Retina (tissue), 1 donor: ENCODE measurements at regions not wholly inside any gene's neighbourhood (a gene's known extent, or its start where the extent isn't known, plus 50 kb on each side); places are given as distances from the start of the nearest gene placed in this dataset.
"Not testable (repeated sequence)": the region's sequence is repeated elsewhere in the genome, so short reads cannot be mapped to it uniquely, and the experiment has no call there.

Experiments used
- DNase-seq: peaks from one replicate; pipeline ENCODE4 v3.0.0-alpha.2; 2016

GRCh38 chr2:118372886-118373830 is 284.9 kb downstream of the INSIG2 start:
- DNase-seq: peak; percentile 59

- DNase-seq: peak; percentile 51
Measured at GRCh38 chr2:118371515-118371914, 283.2 kb downstream of the INSIG2 start.

- not testable (repeated sequence) for DNase-seq
Measured at GRCh38 chr2:118369521-118369920, 281.2 kb downstream of the INSIG2 start.

- no peak for DNase-seq
Measured at GRCh38 chr2:118363604-118364003, 275.3 kb downstream of the INSIG2 start.

- no peak for DNase-seq
Measured at GRCh38 chr2:118356051-118356450, 267.8 kb downstream of the INSIG2 start.

GRCh38 chr2:118351796-118352195 is 263.5 kb downstream of the INSIG2 start:
- DNase-seq: no peak

GRCh38 chr2:118350621-118351020 is 262.4 kb downstream of the INSIG2 start:
- no peak for DNase-seq

- no peak for DNase-seq
Measured at GRCh38 chr2:118349365-118349764, 261.1 kb downstream of the INSIG2 start.

GRCh38 chr2:118348380-118349034 is 260.2 kb downstream of the INSIG2 start:
- no peak for DNase-seq

- DNase-seq: no peak
Measured at GRCh38 chr2:118345465-118345864, 257.2 kb downstream of the INSIG2 start.

- DNase-seq: no peak
Measured at GRCh38 chr2:118340103-118340502, 251.8 kb downstream of the INSIG2 start.

GRCh38 chr2:118339386-118339785 is 251.1 kb downstream of the INSIG2 start:
- DNase-seq: no peak

- no peak for DNase-seq
Measured at GRCh38 chr2:118333664-118334063, 245.4 kb downstream of the INSIG2 start.

GRCh38 chr2:118325321-118325955 is 237.2 kb downstream of the INSIG2 start:
- no peak for DNase-seq

- no peak for DNase-seq
Measured at GRCh38 chr2:118322406-118322805, 234.1 kb downstream of the INSIG2 start.

- no peak for DNase-seq
Measured at GRCh38 chr2:118321432-118322105, 233.3 kb downstream of the INSIG2 start.

GRCh38 chr2:118320658-118321057 is 232.4 kb downstream of the INSIG2 start:
- no peak for DNase-seq

GRCh38 chr2:118320196-118320595 is 231.9 kb downstream of the INSIG2 start:
- no peak for DNase-seq

GRCh38 chr2:118319271-118319684 is 231.0 kb downstream of the INSIG2 start:
- DNase-seq: no peak

GRCh38 chr2:118315606-118316005 is 227.3 kb downstream of the INSIG2 start:
- no peak for DNase-seq

- DNase-seq: no peak
Measured at GRCh38 chr2:118312969-118313756, 224.9 kb downstream of the INSIG2 start.
